ENCODE measurements at regions not wholly inside any gene's neighbourhood (a gene's known extent, or its start where the extent isn't known, plus 50 kb on each side); places are given as distances from the start of the nearest gene placed in this dataset.

DNA sequence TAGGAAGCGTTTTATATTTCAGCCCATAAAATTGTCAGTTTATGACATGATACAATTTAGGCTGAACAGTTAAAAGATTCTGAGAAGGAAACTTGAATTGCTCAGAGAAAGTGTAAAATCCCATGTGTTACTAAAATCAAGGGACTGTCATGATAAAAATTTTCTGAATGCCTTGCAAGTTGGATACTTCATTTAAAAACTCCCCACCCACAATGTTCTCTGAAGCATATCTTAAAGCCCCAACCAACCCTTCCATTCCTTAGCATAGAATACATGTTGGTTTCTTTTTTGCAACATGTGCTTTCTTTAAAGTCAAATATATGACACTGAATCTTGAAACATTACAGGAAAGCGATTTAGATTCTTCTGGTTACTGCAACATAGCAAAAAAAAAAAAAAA is 97.4 kb downstream of the MRPL39 start:
- TF ChIP-seq, protein P1, sequence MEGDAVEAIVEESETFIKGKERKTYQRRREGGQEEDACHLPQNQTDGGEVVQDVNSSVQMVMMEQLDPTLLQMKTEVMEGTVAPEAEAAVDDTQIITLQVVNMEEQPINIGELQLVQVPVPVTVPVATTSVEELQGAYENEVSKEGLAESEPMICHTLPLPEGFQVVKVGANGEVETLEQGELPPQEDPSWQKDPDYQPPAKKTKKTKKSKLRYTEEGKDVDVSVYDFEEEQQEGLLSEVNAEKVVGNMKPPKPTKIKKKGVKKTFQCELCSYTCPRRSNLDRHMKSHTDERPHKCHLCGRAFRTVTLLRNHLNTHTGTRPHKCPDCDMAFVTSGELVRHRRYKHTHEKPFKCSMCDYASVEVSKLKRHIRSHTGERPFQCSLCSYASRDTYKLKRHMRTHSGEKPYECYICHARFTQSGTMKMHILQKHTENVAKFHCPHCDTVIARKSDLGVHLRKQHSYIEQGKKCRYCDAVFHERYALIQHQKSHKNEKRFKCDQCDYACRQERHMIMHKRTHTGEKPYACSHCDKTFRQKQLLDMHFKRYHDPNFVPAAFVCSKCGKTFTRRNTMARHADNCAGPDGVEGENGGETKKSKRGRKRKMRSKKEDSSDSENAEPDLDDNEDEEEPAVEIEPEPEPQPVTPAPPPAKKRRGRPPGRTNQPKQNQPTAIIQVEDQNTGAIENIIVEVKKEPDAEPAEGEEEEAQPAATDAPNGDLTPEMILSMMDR (IDR thresholded peaks at IDR 0.05), result no peak
- no peak for TF ChIP-seq POLR2AphosphoS5 (IDR thresholded peaks at IDR 0.05; ENCODE audit: insufficient read depth in 1 of 2, low read depth in 1 of 2)

Measured in vagina (tissue), 2 donors.